CD4-positive, alpha-beta T cell (primary cell): ENCODE measurements at regions not wholly inside any gene's neighbourhood (a gene's known extent, or its start where the extent isn't known, plus 50 kb on each side); places are given as distances from the start of the nearest gene placed in this dataset.

Source experiments
- ATAC-seq: fragments of 200-7000 bp; cut with Tn5 transposase; one replicate; pipeline ENCODE4 v1.10.0; 2022; ENCODE audit warnings: mild to moderate bottlenecking; ENCODE audit not compliant: poor library complexity
- CTCF ChIA-PET: fragments of 350-600 bp; sonication (Branson Sonifier 250); formaldehyde crosslinking; loops from one replicate; lab custom pipeline; 2021; ENCODE audit warnings: antibody characterized with exemption, inconsistent platforms; lab: Charles Lee
- POLR2A ChIA-PET: fragments of 350-600 bp; sonication (Branson Sonifier 250); formaldehyde crosslinking; loops from one replicate; lab custom pipeline; 2021; ENCODE audit warnings: antibody characterized with exemption, inconsistent platforms; lab: Charles Lee
- DNase-seq, 14 experiments: peaks; one replicate each; pipeline ENCODE4 v3.0.0-alpha.2; 2013 to 2020; ENCODE audit warnings: mixed read lengths in 2 of 14
- H3K27ac ChIP-seq, 2 donors: one replicate each; pipeline versions ENCODE4 v1.5.1 to v1.7.0; 2013; ENCODE audit warnings: low read length in 2 of 2, low read depth in 1 of 2, mild to moderate bottlenecking in 1 of 2
- H3K27me3 ChIP-seq, 2 experiments: 1 replicate in 1 of 2; 2 replicates in 1 of 2; pipeline versions ENCODE4 v1.6.1 to v1.7.0; 2013; ENCODE audit warnings: low read length in 2 of 2, control low read depth in 1 of 2, mild to moderate bottlenecking in 1 of 2, moderate library complexity in 1 of 2; ENCODE audit not compliant: insufficient read depth in 2 of 2, control insufficient read depth in 1 of 2
- H3K36me3 ChIP-seq: one replicate; pipeline ENCODE4 v1.6.1; 2013; ENCODE audit warnings: low read length, control low read depth; ENCODE audit not compliant: insufficient read depth
- H3K4me1 ChIP-seq: one replicate; pipeline ENCODE4 v1.6.1; 2013; ENCODE audit warnings: low read length, control low read depth; ENCODE audit not compliant: insufficient read depth
- H3K4me3 ChIP-seq: one replicate; pipeline ENCODE4 v1.5.1; 2013; ENCODE audit warnings: mild to moderate bottlenecking, low read length, moderate library complexity
- H3K9me3 ChIP-seq, 2 experiments: 1 replicate in 1 of 2; 2 replicates in 1 of 2; pipeline versions ENCODE4 v1.6.1 to v1.7.0; 2013; ENCODE audit warnings: low read length in 2 of 2, mild to moderate bottlenecking in 2 of 2, control low read depth in 1 of 2, moderate library complexity in 1 of 2; ENCODE audit not compliant: control insufficient read depth in 1 of 2, insufficient read depth in 1 of 2
- H3K27ac Mint-ChIP-seq: one replicate; pipeline ENCODE4 v1.8.0; 2020; ENCODE audit warnings: mixed read lengths
- H3K27me3 Mint-ChIP-seq: one replicate; pipeline ENCODE4 v1.8.0; 2021; ENCODE audit warnings: mixed read lengths
- H3K36me3 Mint-ChIP-seq: one replicate; pipeline ENCODE4 v1.8.0; 2021; ENCODE audit warnings: low read depth, mixed read lengths
- H3K4me1 Mint-ChIP-seq: one replicate; pipeline ENCODE4 v1.8.0; 2021; ENCODE audit warnings: low read depth, mixed read lengths
- H3K4me3 Mint-ChIP-seq: one replicate; pipeline ENCODE4 v1.8.0; 2020; ENCODE audit warnings: mild to moderate bottlenecking, mixed read lengths
- H3K9me3 Mint-ChIP-seq: one replicate; pipeline ENCODE4 v1.8.0; 2020; ENCODE audit warnings: mixed read lengths
- CTCF ChIP-seq: fragments of 200-600 bp; IDR thresholded peaks from one replicate; pipeline ENCODE4 v1.8.0; 2022; ENCODE audit warnings: antibody characterized with exemption, mild to moderate bottlenecking
- intact Hi-C, 2 experiments: fragments of 100-400 bp; cut with DNase I in 1 of 2; cut with micrococcal nuclease in 1 of 2; formaldehyde crosslinking; loops; one replicate each; pipeline versions ENCODE4 v1.15.1 to v1.9.0; 2023 to 2025; cut with DNase I, micrococcal nuclease

- DNase-seq (no peak), ATAC-seq (no peak)
- H3K4me1 ChIP-seq: no peaks in the 10 kb centered on the region
- no peaks in the 10 kb centered on the region for H3K27me3 Mint-ChIP-seq
- no peaks in the 10 kb centered on the region for H3K36me3 Mint-ChIP-seq
- H3K4me3 ChIP-seq: no peak overlapping the region
- ChIA-PET CTCF (no interaction called here), POLR2A (interaction anchor here (0.6 kb wide), 1 partner anchor 65 kb away, joined by 3 read pairs; no protein-coding TSS in a partner anchor)
- peaks cover 3% of the 10 kb centered on the region for H3K9me3 Mint-ChIP-seq
- no peak for TF ChIP-seq CTCF
- no peak overlapping the region for H3K27ac ChIP-seq
- no peaks in the 10 kb centered on the region for H3K36me3 ChIP-seq
- no peaks in the 10 kb centered on the region for H3K27me3 ChIP-seq
- H3K4me3 Mint-ChIP-seq: no peak overlapping the region
- H3K27ac Mint-ChIP-seq: no peak overlapping the region
- H3K9me3 ChIP-seq: peaks cover 3 to 4% of the 10 kb centered on the region in 2 experiments
- H3K4me1 Mint-ChIP-seq: no peaks in the 10 kb centered on the region
- intact Hi-C loops: no loop called here
These were observed 846.6 kb downstream of the SI start for GRCh38 chr3:164231718-164232117.

GRCh38 chr3:164230385-164231094, 847.8 kb downstream of the SI start:
- Mint-ChIP-seq H3K9me3 (peaks cover 3% of the 10 kb centered on the region), H3K27ac (no peak overlapping the region), H3K36me3 (no peaks in the 10 kb centered on the region), H3K4me3 (no peak overlapping the region), H3K27me3 (no peaks in the 10 kb centered on the region), H3K4me1 (no peaks in the 10 kb centered on the region)
- ATAC-seq: no peak
- intact Hi-C loops: no loop called here
- ChIA-PET POLR2A (no interaction called here), CTCF (interaction anchor here (0.5 kb wide), 1 partner anchor 11 kb away, joined by 4 read pairs; no protein-coding TSS in a partner anchor)
- TF ChIP-seq CTCF: no peak
- no peak overlapping the region for H3K4me3 ChIP-seq
- no peaks in the 10 kb centered on the region for H3K4me1 ChIP-seq
- H3K27ac ChIP-seq: no peak overlapping the region
- no peaks in the 10 kb centered on the region for H3K36me3 ChIP-seq
- DNase-seq: no peak
- no peaks in the 10 kb centered on the region for H3K27me3 ChIP-seq
- peaks cover 3 to 4% of the 10 kb centered on the region in 2 experiments for H3K9me3 ChIP-seq

- intact Hi-C loops: no loop called here
- H3K27me3 ChIP-seq: no peaks in the 10 kb centered on the region
- CTCF ChIA-PET: no interaction called here
- no peak overlapping the region for H3K27ac ChIP-seq
- DNase-seq: no peak
- Mint-ChIP-seq H3K4me1 (no peaks in the 10 kb centered on the region), H3K36me3 (no peaks in the 10 kb centered on the region), H3K27me3 (no peaks in the 10 kb centered on the region), H3K4me3 (no peak overlapping the region), H3K9me3 (peaks cover 2% of the 10 kb centered on the region), H3K27ac (no peak overlapping the region)
- H3K4me1 ChIP-seq: no peaks in the 10 kb centered on the region
- peaks cover 0 to 4% of the 10 kb centered on the region in 2 experiments for H3K9me3 ChIP-seq
- no peaks in the 10 kb centered on the region for H3K36me3 ChIP-seq
- no peak for ATAC-seq
- POLR2A ChIA-PET: no interaction called here
- H3K4me3 ChIP-seq: no peak overlapping the region
- TF ChIP-seq CTCF: no peak
These were observed 854.2 kb downstream of the SI start for GRCh38 chr3:164224126-164224525.
